ENCODE measurements at regions not wholly inside any gene's neighbourhood (a gene's known extent, or its start where the extent isn't known, plus 50 kb on each side); places are given as distances from the start of the nearest gene placed in this dataset.
"Not testable (repeated sequence)": the region's sequence is repeated elsewhere in the genome, so short reads cannot be mapped to it uniquely, and the experiment has no call there.

GRCh38 chr5:25419684-25420083, 774.9 kb upstream of the CDH10 start:
- H3K9me3 ChIP-seq (ENCODE audit: control insufficient read depth, insufficient read depth, low read length) = no peaks in the 10 kb centered on the region
- no peak overlapping the region for H3K4me3 ChIP-seq (ENCODE audit: low read depth, low read length)
- H3K4me1 ChIP-seq (ENCODE audit: control insufficient read depth, insufficient read depth, low read length) = no peaks in the 10 kb centered on the region
- no peaks in the 10 kb centered on the region for H3K27me3 ChIP-seq (ENCODE audit: control insufficient read depth, insufficient read depth, low read length)
- no peaks in the 10 kb centered on the region for H3K36me3 ChIP-seq (ENCODE audit: control insufficient read depth, insufficient read depth, low read length)
- WGBS (ENCODE audit: insufficient coverage) = 100% methylated on average over 1 of the region's 2 CpGs
- DNase-seq (ENCODE audit: low read depth in 4 of 6, low spot score in 6 of 6) = no peak
- H3K27ac ChIP-seq (ENCODE audit: low read depth, low read length) = no peak overlapping the region

GRCh38 chr5:25418978-25419377, 774.2 kb upstream of the CDH10 start:
- H3K4me3 ChIP-seq (ENCODE audit: low read depth, low read length) = no peak overlapping the region
- no peak overlapping the region for H3K27ac ChIP-seq (ENCODE audit: low read depth, low read length)
- no peaks in the 10 kb centered on the region for H3K9me3 ChIP-seq (ENCODE audit: control insufficient read depth, insufficient read depth, low read length)
- H3K27me3 ChIP-seq (ENCODE audit: control insufficient read depth, insufficient read depth, low read length) = no peaks in the 10 kb centered on the region
- no peaks in the 10 kb centered on the region for H3K4me1 ChIP-seq (ENCODE audit: control insufficient read depth, insufficient read depth, low read length)
- no peaks in the 10 kb centered on the region for H3K36me3 ChIP-seq (ENCODE audit: control insufficient read depth, insufficient read depth, low read length)
- no peak for DNase-seq (ENCODE audit: low read depth in 4 of 6, low spot score in 6 of 6)
- no CpG with 5 or more reads among the region's 3 CpGs for WGBS (ENCODE audit: insufficient coverage)

- H3K4me3 ChIP-seq (ENCODE audit: low read depth, low read length) = no peak overlapping the region
- H3K27me3 ChIP-seq (ENCODE audit: control insufficient read depth, insufficient read depth, low read length) = no peaks in the 10 kb centered on the region
- H3K4me1 ChIP-seq (ENCODE audit: control insufficient read depth, insufficient read depth, low read length) = no peaks in the 10 kb centered on the region
- DNase-seq (ENCODE audit: low read depth in 4 of 6, low spot score in 6 of 6) = no peak
- H3K36me3 ChIP-seq (ENCODE audit: control insufficient read depth, insufficient read depth, low read length) = no peaks in the 10 kb centered on the region
- no peak overlapping the region for H3K27ac ChIP-seq (ENCODE audit: low read depth, low read length)
- WGBS (ENCODE audit: insufficient coverage) = no CpG with 5 or more reads among the region's 2 CpGs
- no peaks in the 10 kb centered on the region for H3K9me3 ChIP-seq (ENCODE audit: control insufficient read depth, insufficient read depth, low read length)
These were observed 773.6 kb upstream of the CDH10 start for GRCh38 chr5:25418319-25418859.

- 100% methylated on average over 2 of the region's 4 CpGs for WGBS (ENCODE audit: insufficient coverage)
- DNase-seq (ENCODE audit: low read depth in 4 of 6, low spot score in 6 of 6) = no peak
- H3K4me3 ChIP-seq (ENCODE audit: low read depth, low read length) = no peak overlapping the region
- H3K9me3 ChIP-seq (ENCODE audit: control insufficient read depth, insufficient read depth, low read length) = no peaks in the 10 kb centered on the region
- no peaks in the 10 kb centered on the region for H3K4me1 ChIP-seq (ENCODE audit: control insufficient read depth, insufficient read depth, low read length)
- no peaks in the 10 kb centered on the region for H3K27me3 ChIP-seq (ENCODE audit: control insufficient read depth, insufficient read depth, low read length)
- no peaks in the 10 kb centered on the region for H3K36me3 ChIP-seq (ENCODE audit: control insufficient read depth, insufficient read depth, low read length)
- no peak overlapping the region for H3K27ac ChIP-seq (ENCODE audit: low read depth, low read length)
These were observed 772.2 kb upstream of the CDH10 start for GRCh38 chr5:25416960-25417359.

GRCh38 chr5:25415970-25416369, 771.2 kb upstream of the CDH10 start:
- no peaks in the 10 kb centered on the region for H3K36me3 ChIP-seq (ENCODE audit: control insufficient read depth, insufficient read depth, low read length)
- no peak overlapping the region for H3K4me3 ChIP-seq (ENCODE audit: low read depth, low read length)
- WGBS (ENCODE audit: insufficient coverage) = 100% methylated on average over 3 of the region's 8 CpGs
- DNase-seq (ENCODE audit: low read depth in 4 of 6, low spot score in 6 of 6) = no peak
- H3K27me3 ChIP-seq (ENCODE audit: control insufficient read depth, insufficient read depth, low read length) = no peaks in the 10 kb centered on the region
- no peak overlapping the region for H3K27ac ChIP-seq (ENCODE audit: low read depth, low read length)
- no peaks in the 10 kb centered on the region for H3K9me3 ChIP-seq (ENCODE audit: control insufficient read depth, insufficient read depth, low read length)
- H3K4me1 ChIP-seq (ENCODE audit: control insufficient read depth, insufficient read depth, low read length) = no peaks in the 10 kb centered on the region

GRCh38 chr5:25414742-25415141, 770.0 kb upstream of the CDH10 start:
- no peak overlapping the region for H3K27ac ChIP-seq (ENCODE audit: low read depth, low read length)
- H3K4me1 ChIP-seq (ENCODE audit: control insufficient read depth, insufficient read depth, low read length) = no peaks in the 10 kb centered on the region
- H3K36me3 ChIP-seq (ENCODE audit: control insufficient read depth, insufficient read depth, low read length) = no peaks in the 10 kb centered on the region
- no peaks in the 10 kb centered on the region for H3K27me3 ChIP-seq (ENCODE audit: control insufficient read depth, insufficient read depth, low read length)
- DNase-seq (ENCODE audit: low read depth in 4 of 6, low spot score in 6 of 6) = no peak
- no peaks in the 10 kb centered on the region for H3K9me3 ChIP-seq (ENCODE audit: control insufficient read depth, insufficient read depth, low read length)
- no CpG with 5 or more reads among the region's 6 CpGs for WGBS (ENCODE audit: insufficient coverage)
- no peak overlapping the region for H3K4me3 ChIP-seq (ENCODE audit: low read depth, low read length)

GRCh38 chr5:25412116-25412661, 767.4 kb upstream of the CDH10 start:
- Histone ChIP-seq H3K36me3 (ENCODE audit: control insufficient read depth, insufficient read depth, low read length) (no peaks in the 10 kb centered on the region), H3K9me3 (ENCODE audit: control insufficient read depth, insufficient read depth, low read length) (no peaks in the 10 kb centered on the region), H3K4me1 (ENCODE audit: control insufficient read depth, insufficient read depth, low read length) (no peaks in the 10 kb centered on the region), H3K27me3 (ENCODE audit: control insufficient read depth, insufficient read depth, low read length) (no peaks in the 10 kb centered on the region), H3K4me3 (ENCODE audit: low read depth, low read length) (no peak overlapping the region), H3K27ac (ENCODE audit: low read depth, low read length) (no peak overlapping the region)
- 80% methylated on average over 1 of the region's 2 CpGs for WGBS (ENCODE audit: insufficient coverage)
- DNase-seq (ENCODE audit: low read depth in 4 of 6, low spot score in 6 of 6) = no peak

- H3K4me3 ChIP-seq (ENCODE audit: low read depth, low read length); DNase-seq (ENCODE audit: low read depth in 4 of 6, low spot score in 6 of 6); H3K36me3 ChIP-seq (ENCODE audit: control insufficient read depth, insufficient read depth, low read length); H3K27ac ChIP-seq (ENCODE audit: low read depth, low read length); H3K4me1 ChIP-seq (ENCODE audit: control insufficient read depth, insufficient read depth, low read length); H3K9me3 ChIP-seq (ENCODE audit: control insufficient read depth, insufficient read depth, low read length); H3K27me3 ChIP-seq (ENCODE audit: control insufficient read depth, insufficient read depth, low read length): not testable (repeated sequence)
- no CpG with 5 or more reads among the region's 6 CpGs for WGBS (ENCODE audit: insufficient coverage)
These were observed 762.6 kb upstream of the CDH10 start for GRCh38 chr5:25407365-25407764.

GRCh38 chr5:25405850-25406249, 761.1 kb upstream of the CDH10 start:
- Histone ChIP-seq H3K27me3 (ENCODE audit: control insufficient read depth, insufficient read depth, low read length) (no peaks in the 10 kb centered on the region), H3K4me1 (ENCODE audit: control insufficient read depth, insufficient read depth, low read length) (no peaks in the 10 kb centered on the region), H3K36me3 (ENCODE audit: control insufficient read depth, insufficient read depth, low read length) (no peaks in the 10 kb centered on the region), H3K27ac (ENCODE audit: low read depth, low read length) (no peak overlapping the region), H3K9me3 (ENCODE audit: control insufficient read depth, insufficient read depth, low read length) (no peaks in the 10 kb centered on the region), H3K4me3 (ENCODE audit: low read depth, low read length) (no peak overlapping the region)
- WGBS (ENCODE audit: insufficient coverage) = no CpG with 5 or more reads among the region's 1 CpG
- DNase-seq (ENCODE audit: low read depth in 4 of 6, low spot score in 6 of 6) = no peak

- Histone ChIP-seq H3K36me3 (ENCODE audit: control insufficient read depth, insufficient read depth, low read length) (no peaks in the 10 kb centered on the region), H3K27ac (ENCODE audit: low read depth, low read length) (no peak overlapping the region), H3K27me3 (ENCODE audit: control insufficient read depth, insufficient read depth, low read length) (no peaks in the 10 kb centered on the region), H3K9me3 (ENCODE audit: control insufficient read depth, insufficient read depth, low read length) (no peaks in the 10 kb centered on the region), H3K4me3 (ENCODE audit: low read depth, low read length) (no peak overlapping the region), H3K4me1 (ENCODE audit: control insufficient read depth, insufficient read depth, low read length) (no peaks in the 10 kb centered on the region)
- DNase-seq (ENCODE audit: low read depth in 4 of 6, low spot score in 6 of 6) = no peak
- WGBS (ENCODE audit: insufficient coverage) = no CpG with 5 or more reads among the region's 1 CpG
These were observed 755.2 kb upstream of the CDH10 start for GRCh38 chr5:25399878-25400480.

All from spinal cord (tissue), 9 donors.